HCT116 (cell line): ENCODE measurements at regions not wholly inside any gene's neighbourhood (a gene's known extent, or its start where the extent isn't known, plus 50 kb on each side); places are given as distances from the start of the nearest gene placed in this dataset.

ENCODE experiments used
- ATAC-seq: fragments of 200-7000 bp; cut with Tn5 transposase; 2 replicates; pipeline ENCODE4 v1.9.1; 2020; ENCODE audit warnings: mild to moderate bottlenecking, moderate library complexity
- BruUV-seq: library from RNA; stranded (reverse); fragments of 400-500 nt; replicated peaks from 2 replicates; lab custom pipeline; 2021; lab: Mats Ljungman, UMichigan
- CTCF ChIA-PET: fragments of 300-600 bp; sonication (Branson Sonifier 250); formaldehyde crosslinking; loops from one replicate; lab custom pipeline; 2021; ENCODE audit warnings: antibody characterized with exemption; lab: Charles Lee
- POLR2A ChIA-PET: fragments of 300-600, 350-600 bp; sonication (Branson Sonifier 250); formaldehyde crosslinking; loops from one replicate; lab custom pipeline; 2021; ENCODE audit warnings: antibody characterized with exemption; lab: Charles Lee
- RAD21 ChIA-PET, 2 experiments: fragments of 300-600 bp; sonication (Branson Sonifier 250); formaldehyde crosslinking; loops; one replicate each; lab custom pipeline; 2023; ENCODE audit warnings: low total read pairs in 2 of 2; ENCODE audit not compliant: uncharacterized antibody in 2 of 2, unreplicated experiment in 2 of 2, low non-redundant PET in 1 of 2; lab: Charles Lee
- DNase-seq: peaks from one replicate; pipeline ENCODE4 v3.0.0-alpha.2; 2010; ENCODE audit warnings: low read depth, low spot score
- H2AFZ ChIP-seq: fragments of 200-600 bp; shearing (Covaris generic), sonication (generic); 2 replicates; pipeline ENCODE4 v1.6.1; 2017; ENCODE audit warnings: low read depth, mixed run types, mixed read lengths, antibody characterized with exemption, low read length; ENCODE audit not compliant: poor library complexity, severe bottlenecking
- H3K27ac ChIP-seq: 2 replicates; pipeline ENCODE4 v1.5.1; 2012; ENCODE audit warnings: low read depth, low read length
- H3K27me3 ChIP-seq: fragments of 200-600 bp; sonication (generic); 2 replicates; pipeline ENCODE4 v1.6.1; 2016; ENCODE audit warnings: mixed run types, low read length, mixed read lengths; ENCODE audit not compliant: insufficient read depth
- H3K36me3 ChIP-seq, 2 experiments: fragments of 200-500 bp in 1 of 2; fragments of 200-600 bp in 1 of 2; sonication (Bioruptor generic) in 1 of 2; sonication (generic) in 1 of 2; 2 replicates each; pipeline versions ENCODE4 v1.5.1 to v1.6.1; 2014 to 2016; ENCODE audit warnings: low read length in 2 of 2, inconsistent platforms in 1 of 2, mixed read lengths in 1 of 2, mixed run types in 1 of 2; ENCODE audit not compliant: insufficient read depth in 2 of 2, control insufficient read depth in 1 of 2
- H3K4me1 ChIP-seq, 2 experiments: fragments of 200-600 bp in 1 of 2; sonication (generic) in 1 of 2; 2 replicates each; pipeline versions ENCODE4 v1.5.1 to v1.6.1; 2012 to 2017; ENCODE audit warnings: low read length in 2 of 2, inconsistent platforms in 1 of 2, mild to moderate bottlenecking in 1 of 2, mixed read lengths in 1 of 2, mixed run types in 1 of 2, moderate library complexity in 1 of 2; ENCODE audit not compliant: insufficient read depth in 2 of 2, control insufficient read depth in 1 of 2
- H3K4me2 ChIP-seq: fragments of 200-600 bp; sonication (generic); 2 replicates; pipeline ENCODE4 v1.6.1; 2017; ENCODE audit warnings: mixed run types, low read length, mixed read lengths
- H3K4me3 ChIP-seq, 2 experiments: fragments of 200-600 bp in 1 of 2; sonication (generic) in 1 of 2; replicated peaks in 1 of 2; 2 replicates each; pipeline ENCODE4 v1.5.1; 2011 to 2016; ENCODE audit warnings: low read length in 2 of 2, control low read depth in 1 of 2, low read depth in 1 of 2, mild to moderate bottlenecking in 1 of 2, mixed read lengths in 1 of 2, mixed run types in 1 of 2
- H3K79me2 ChIP-seq: fragments of 200-600 bp; sonication (generic); 2 replicates; pipeline ENCODE4 v1.6.1; 2017; ENCODE audit warnings: mild to moderate bottlenecking, mixed run types, low read length, moderate library complexity, mixed read lengths; ENCODE audit not compliant: insufficient read depth
- H3K9ac ChIP-seq: fragments of 200-600 bp; sonication (generic); 2 replicates; pipeline ENCODE4 v1.6.1; 2016; ENCODE audit warnings: low read length, mixed read lengths
- H3K9me2 ChIP-seq: fragments of 200-600 bp; sonication (generic), shearing (Covaris generic); 2 replicates; pipeline ENCODE4 v1.6.1; 2017; ENCODE audit warnings: mixed run types, mild to moderate bottlenecking, moderate library complexity; ENCODE audit not compliant: insufficient read depth
- H3K9me3 ChIP-seq, 2 experiments: fragments of 200-500 bp in 1 of 2; fragments of 200-600 bp in 1 of 2; sonication (Bioruptor generic) in 1 of 2; sonication (generic) in 1 of 2; 2 replicates each; pipeline ENCODE4 v1.6.1; 2014 to 2017; ENCODE audit warnings: low read length in 2 of 2, mixed read lengths in 2 of 2, inconsistent platforms in 1 of 2, low read depth in 1 of 2, mild to moderate bottlenecking in 1 of 2, mixed run types in 1 of 2, moderate library complexity in 1 of 2; ENCODE audit not compliant: control insufficient read depth in 1 of 2, insufficient read depth in 1 of 2
- H4K20me1 ChIP-seq: fragments of 200-600 bp; sonication (generic), shearing (Covaris generic); 2 replicates; pipeline ENCODE4 v1.6.1; 2017; ENCODE audit warnings: mixed run types, mild to moderate bottlenecking, moderate library complexity; ENCODE audit not compliant: insufficient read depth
- ELF1 ChIP-seq: IDR thresholded peaks from 2 replicates; pipeline ENCODE4 v1.6.1; 2012; ENCODE audit warnings: low read depth, borderline replicate concordance
- EZH2phosphoT487 ChIP-seq: fragments of 200-600 bp; IDR thresholded peaks from 2 replicates; pipeline ENCODE4 v1.6.1; 2018; ENCODE audit warnings: antibody characterized with exemption, borderline replicate concordance
- JUND ChIP-seq: IDR thresholded peaks from 2 replicates; pipeline ENCODE4 v1.6.1; 2012
- POLR2AphosphoS5 ChIP-seq: IDR thresholded peaks from 2 replicates; pipeline ENCODE4 v1.6.1; 2011; ENCODE audit warnings: mild to moderate bottlenecking, low read depth, low read length, moderate library complexity
- RAD21 ChIP-seq: IDR thresholded peaks from 2 replicates; pipeline ENCODE4 v1.6.1; 2012; ENCODE audit warnings: low read depth, mild to moderate bottlenecking
- SIN3A ChIP-seq: IDR thresholded peaks from 2 replicates; pipeline ENCODE4 v1.6.1; 2012; ENCODE audit warnings: low read depth
- SRF ChIP-seq: IDR thresholded peaks from 2 replicates; pipeline ENCODE4 v1.6.1; 2012; ENCODE audit warnings: low read depth
- TCF7L2 ChIP-seq: IDR thresholded peaks from 2 replicates; pipeline ENCODE4 v1.7.0; 2011; ENCODE audit warnings: borderline replicate concordance, inconsistent platforms; ENCODE audit not compliant: insufficient read depth, insufficient read length; ENCODE audit errors: extremely low read depth
- intact Hi-C: fragments of 100-400 bp; cut with micrococcal nuclease; formaldehyde crosslinking; loops from 2 replicates; pipeline ENCODE4 v1.10.0; 2022

GRCh38 chr10:4249841-4250586 lies 465.0 kb upstream of the KLF6 start:
- CTCF ChIA-PET = no interaction called here
- peak; percentile 34; the same call in 1 of the 2 replicates for ATAC-seq
- no peak for DNase-seq
- H3K9me3 ChIP-seq = no peaks in the 10 kb centered on the region
- no peaks in the 10 kb centered on the region for H3K27me3 ChIP-seq
- RAD21 ChIA-PET = no interaction called here
- POLR2A ChIA-PET = no interaction called here
- no peaks in the 10 kb centered on the region for H3K9me2 ChIP-seq
- H2AFZ ChIP-seq = no peak overlapping the region
- TF ChIP-seq EZH2phosphoT487 (no peak), SRF (0 out of 2 replicates have a peak, but pooled peaks have one; percentile 17)
- H3K4me3 ChIP-seq = no peak overlapping the region
- H3K4me2 ChIP-seq = peak overlapping the region; percentile 1; the same call in 1 of the 2 replicates
- intact Hi-C loops = no loop called here
- no peak overlapping the region for H3K27ac ChIP-seq
- no peak overlapping the region for H3K9ac ChIP-seq
- H3K4me1 ChIP-seq = peaks cover 0 to 25% of the 10 kb centered on the region in 2 experiments; a peak in 2 of 4 replicates
- no peaks in the 10 kb centered on the region for H3K79me2 ChIP-seq
- H4K20me1 ChIP-seq = no peaks in the 10 kb centered on the region
- no peaks in the 10 kb centered on the region for H3K36me3 ChIP-seq
- no TSS peak for BruUV-seq

- H3K27ac ChIP-seq = no peak overlapping the region
- RAD21 ChIA-PET = no interaction called here
Observed at GRCh38 chr10:4247379-4247778, 462.4 kb upstream of the KLF6 start.

More at GRCh38 chr10:4247379-4247778, 462.4 kb upstream of the KLF6 start:
- H2AFZ ChIP-seq = peak overlapping the region; percentile 66
- BruUV-seq = no TSS peak
- ChIA-PET CTCF (no interaction called here), POLR2A (no interaction called here)
- H3K9me2 ChIP-seq = no peaks in the 10 kb centered on the region
- peaks cover 12 to 46% of the 10 kb centered on the region in 2 experiments for H3K4me1 ChIP-seq
- H3K4me3 ChIP-seq = no peak overlapping the region
- no peak for ATAC-seq
- no peaks in the 10 kb centered on the region for H4K20me1 ChIP-seq
- peak overlapping the region; percentile 38; the same call in 1 of the 2 replicates for H3K4me2 ChIP-seq
- H3K79me2 ChIP-seq = no peaks in the 10 kb centered on the region
- no peak for DNase-seq
- H3K9ac ChIP-seq = no peak overlapping the region
- intact Hi-C loops = no loop called here
- TF ChIP-seq SIN3A (no peak), JUND (no peak), TCF7L2 (no peak), POLR2AphosphoS5 (no peak), SRF (no peak), RAD21 (no peak), ELF1 (no peak)
- H3K9me3 ChIP-seq = no peaks in the 10 kb centered on the region
- H3K27me3 ChIP-seq = no peaks in the 10 kb centered on the region
- no peaks in the 10 kb centered on the region for H3K36me3 ChIP-seq
